Loucy (cell line): ENCODE measurements at regions not wholly inside any gene's neighbourhood (a gene's known extent, or its start where the extent isn't known, plus 50 kb on each side); places are given as distances from the start of the nearest gene placed in this dataset.

Source experiments
- CTCF ChIP-seq: fragments of 200-600 bp; sonication (generic); conservative IDR thresholded peaks from 2 replicates; pipeline ENCODE4 v1.5.1; 2014; ENCODE audit warnings: mild to moderate bottlenecking, antibody characterized with exemption, low read length
- EZH2phosphoT487 ChIP-seq: fragments of 200-600 bp; IDR thresholded peaks from 2 replicates; pipeline ENCODE4 v1.6.1; 2018; ENCODE audit warnings: antibody characterized with exemption, mild to moderate bottlenecking, moderate library complexity, borderline replicate concordance

GRCh38 chr6:128704601-128705000, 178.3 kb upstream of the LAMA2 start:
- TF ChIP-seq CTCF = no peak
- no peak for TF ChIP-seq EZH2phosphoT487
